ENCODE measurements at regions not wholly inside any gene's neighbourhood (a gene's known extent, or its start where the extent isn't known, plus 50 kb on each side); places are given as distances from the start of the nearest gene placed in this dataset.

- ATAC-seq (no peak), DNase-seq (no peak)
- H3K36me3 ChIP-seq (ENCODE audit: low read depth) = no peaks in the 10 kb centered on the region
- no peak for TF ChIP-seq CTCF (IDR thresholded peaks at IDR 0.05)
- H3K4me1 ChIP-seq (ENCODE audit: low read depth) = peaks cover 6% of the 10 kb centered on the region
- no peak overlapping the region for H3K4me3 ChIP-seq
- no peaks in the 10 kb centered on the region for H3K9me3 ChIP-seq
- intact Hi-C loops (cut with DNase I, micrococcal nuclease) = no loop called here
These were observed 59.5 kb upstream of the CAV2 start for GRCh38 chr7:116439841-116440549.

GRCh38 chr7:116441534-116441933, 58.0 kb upstream of the CAV2 start:
- TF ChIP-seq CTCF (IDR thresholded peaks at IDR 0.05) = no peak
- H3K4me3 ChIP-seq = no peak overlapping the region
- intact Hi-C loops (cut with DNase I, micrococcal nuclease) = no loop called here
- H3K4me1 ChIP-seq (ENCODE audit: low read depth) = peaks cover 6% of the 10 kb centered on the region
- no peaks in the 10 kb centered on the region for H3K9me3 ChIP-seq
- ATAC-seq (no peak), DNase-seq (no peak)
- no peaks in the 10 kb centered on the region for H3K36me3 ChIP-seq (ENCODE audit: low read depth)

- Histone ChIP-seq H3K9me3 (no peaks in the 10 kb centered on the region), H3K36me3 (ENCODE audit: low read depth) (no peaks in the 10 kb centered on the region), H3K4me3 (no peak overlapping the region), H3K4me1 (ENCODE audit: low read depth) (peaks cover 3% of the 10 kb centered on the region)
- no peak for TF ChIP-seq CTCF (IDR thresholded peaks at IDR 0.05)
- no peak for ATAC-seq
- DNase-seq = no peak
- intact Hi-C loops (cut with DNase I, micrococcal nuclease) = no loop called here
These were observed 56.4 kb upstream of the CAV2 start for GRCh38 chr7:116443101-116443523.

- ATAC-seq (no peak), DNase-seq (no peak)
- TF ChIP-seq CTCF (IDR thresholded peaks at IDR 0.05) = no peak
- no peak overlapping the region for H3K4me3 ChIP-seq
- intact Hi-C loops (cut with DNase I, micrococcal nuclease) = no loop called here
- no peaks in the 10 kb centered on the region for H3K9me3 ChIP-seq
- H3K4me1 ChIP-seq (ENCODE audit: low read depth) = peaks cover 2% of the 10 kb centered on the region
- H3K36me3 ChIP-seq (ENCODE audit: low read depth) = no peaks in the 10 kb centered on the region
These were observed 55.9 kb upstream of the CAV2 start for GRCh38 chr7:116443646-116444045.

- Histone ChIP-seq H3K4me1 (ENCODE audit: low read depth) (no peaks in the 10 kb centered on the region), H3K36me3 (ENCODE audit: low read depth) (no peaks in the 10 kb centered on the region), H3K9me3 (no peaks in the 10 kb centered on the region), H3K4me3 (no peak overlapping the region)
- intact Hi-C loops (cut with DNase I, micrococcal nuclease) = no loop called here
- TF ChIP-seq CTCF (IDR thresholded peaks at IDR 0.05) = no peak
- ATAC-seq (no peak), DNase-seq (no peak)
These were observed 53.9 kb upstream of the CAV2 start for GRCh38 chr7:116445447-116446211.
